B cell (primary cell): ENCODE measurements at regions not wholly inside any gene's neighbourhood (a gene's known extent, or its start where the extent isn't known, plus 50 kb on each side); places are given as distances from the start of the nearest gene placed in this dataset.

Experiments
- ATAC-seq: fragments of 200-7000 bp; cut with Tn5 transposase; one replicate; pipeline ENCODE4 v1.10.0; 2021; ENCODE audit warnings: low read depth, mild to moderate bottlenecking, moderate number of reproducible peaks, moderate library complexity
- CTCF ChIA-PET: fragments of 350-600 bp; sonication (Branson Sonifier 250); formaldehyde crosslinking; loops from one replicate; lab custom pipeline; 2021; ENCODE audit warnings: antibody characterized with exemption, inconsistent platforms; lab: Charles Lee
- POLR2A ChIA-PET: fragments of 350-600 bp; sonication (Branson Sonifier 250); formaldehyde crosslinking; loops from one replicate; lab custom pipeline; 2021; ENCODE audit warnings: antibody characterized with exemption; lab: Charles Lee
- DNase-seq: peaks from one replicate; pipeline ENCODE4 v3.0.0; 2013
- H2AFZ ChIP-seq: 2 replicates; pipeline ENCODE4 v1.6.1; 2012; ENCODE audit warnings: mild to moderate bottlenecking, low read depth, low read length; ENCODE audit not compliant: insufficient read depth, poor library complexity, severe bottlenecking
- H3K27ac ChIP-seq, 2 donors: 1 replicate in 1 of 2; 2 replicates in 1 of 2; pipeline ENCODE4 v1.5.1; 2012 to 2013; ENCODE audit warnings: low read length in 2 of 2, mild to moderate bottlenecking in 2 of 2, moderate library complexity in 1 of 2
- H3K27me3 ChIP-seq, 4 experiments: fragments of 200-600 bp in 1 of 4; sonication (generic) in 1 of 4; replicated peaks in 1 of 4; 1 replicate in 2 of 4; 2 replicates in 2 of 4; pipeline versions ENCODE4 v1.6.1 to v1.7.0; 2013 to 2016; ENCODE audit warnings: low read length in 3 of 4, mild to moderate bottlenecking in 2 of 4, mixed read lengths in 1 of 4, moderate library complexity in 1 of 4; ENCODE audit not compliant: insufficient read depth in 4 of 4, control insufficient read depth in 3 of 4; ENCODE audit errors: control extremely low read depth in 1 of 4
- H3K36me3 ChIP-seq, 2 experiments: replicated peaks in 1 of 2; 1 replicate in 1 of 2; 2 replicates in 1 of 2; pipeline versions ENCODE4 v1.6.1 to v1.7.1; 2013; ENCODE audit warnings: low read length in 1 of 2; ENCODE audit not compliant: insufficient read depth in 2 of 2, control insufficient read depth in 1 of 2; ENCODE audit errors: control extremely low read depth in 1 of 2, extremely low read depth in 1 of 2
- H3K4me1 ChIP-seq, 2 donors: fragments of 200-600 bp in 1 of 2; sonication (generic) in 1 of 2; 1 replicate in 1 of 2; 2 replicates in 1 of 2; pipeline versions ENCODE4 v1.5.1 to v1.6.1; 2013 to 2017; ENCODE audit warnings: low read length in 2 of 2; ENCODE audit not compliant: control insufficient read depth in 2 of 2, insufficient read depth in 2 of 2
- H3K4me2 ChIP-seq: replicated peaks from 2 replicates; pipeline ENCODE3; 2012; ENCODE audit warnings: mild to moderate bottlenecking, low read depth, low read length; ENCODE audit not compliant: poor library complexity, severe bottlenecking
- H3K4me3 ChIP-seq, 5 experiments: fragments of 200-600 bp in 1 of 5; sonication (generic) in 1 of 5; 1 replicate in 3 of 5; 2 replicates in 2 of 5; pipeline versions ENCODE4 v1.5.1 to v1.7.0; 2011 to 2016; ENCODE audit warnings: low read length in 4 of 5, mild to moderate bottlenecking in 4 of 5, low read depth in 2 of 5, control low read depth in 1 of 5, moderate library complexity in 1 of 5; ENCODE audit not compliant: insufficient read depth in 1 of 5; ENCODE audit errors: control extremely low read depth in 1 of 5, extremely low read depth in 1 of 5
- H3K79me2 ChIP-seq: fragments of 200-600 bp; sonication (generic); one replicate; pipeline ENCODE4 v1.6.0; 2016; ENCODE audit warnings: low read length; ENCODE audit not compliant: control insufficient read depth, insufficient read depth
- H3K9ac ChIP-seq: fragments of 200-600 bp; sonication (generic); 2 replicates; pipeline ENCODE4 v1.6.1; 2017; ENCODE audit warnings: mild to moderate bottlenecking, low read length, moderate library complexity
- H3K9me3 ChIP-seq, 3 donors: one replicate each; pipeline versions ENCODE4 v1.6.1 to v1.7.1; 2013; ENCODE audit warnings: low read length in 2 of 3; ENCODE audit not compliant: control insufficient read depth in 2 of 3, insufficient read depth in 1 of 3; ENCODE audit errors: control extremely low read depth in 1 of 3
- H4K20me1 ChIP-seq: 2 replicates; pipeline ENCODE4 v1.6.0; 2012; ENCODE audit warnings: mild to moderate bottlenecking, low read length; ENCODE audit not compliant: insufficient read depth, control insufficient read depth, poor library complexity, severe bottlenecking
- H3K27ac Mint-ChIP-seq: one replicate; pipeline ENCODE4 v1.8.0; 2021; ENCODE audit warnings: mixed read lengths
- H3K27me3 Mint-ChIP-seq: one replicate; pipeline ENCODE4 v1.8.0; 2021; ENCODE audit warnings: mixed read lengths
- H3K4me1 Mint-ChIP-seq: one replicate; pipeline ENCODE4 v1.8.0; 2021; ENCODE audit warnings: mixed read lengths
- H3K4me3 Mint-ChIP-seq: one replicate; pipeline ENCODE4 v1.8.0; 2021; ENCODE audit warnings: mixed read lengths
- H3K9me3 Mint-ChIP-seq: one replicate; pipeline ENCODE4 v1.8.0; 2022; ENCODE audit warnings: mixed read lengths; ENCODE audit not compliant: insufficient read depth
- CTCF ChIP-seq: fragments of 200-600 bp; IDR thresholded peaks from one replicate; pipeline ENCODE4 v1.8.0; 2022; ENCODE audit warnings: antibody characterized with exemption, mild to moderate bottlenecking
- EZH2 ChIP-seq: IDR thresholded peaks from 2 replicates; pipeline ENCODE4 v1.6.1; 2012; ENCODE audit warnings: borderline replicate concordance, low read depth, mild to moderate bottlenecking, moderate library complexity, low read length; ENCODE audit not compliant: insufficient read depth, poor library complexity, severe bottlenecking
- WGBS: methylation state at CpG from one replicate; pipeline ENCODE4 v1.1.5; 2013; ENCODE audit warnings: missing lambda C conversion rate; ENCODE audit not compliant: insufficient coverage; 5-methylcytosine and 5-hydroxymethylcytosine counted together
- intact Hi-C: fragments of 100-400 bp; cut with micrococcal nuclease; formaldehyde crosslinking; loops from one replicate; pipeline ENCODE4 v1.10.0; 2022

GRCh38 chr5:56319526-56320181 is 86.5 kb upstream of the ANKRD55 start:
- Mint-ChIP-seq H3K27me3 (no peaks in the 10 kb centered on the region), H3K9me3 (no peaks in the 10 kb centered on the region), H3K27ac (no peak overlapping the region), H3K4me1 (peaks cover 35% of the 10 kb centered on the region), H3K4me3 (no peak overlapping the region)
- CTCF ChIA-PET, result no interaction called here
- Histone ChIP-seq H2AFZ (no peak overlapping the region), H3K27ac (no peak overlapping the region), H3K9ac (no peak overlapping the region), H3K4me1 (peaks cover 31 to 40% of the 10 kb centered on the region in 2 donors), H3K4me2 (no peak overlapping the region), H3K27me3 (no peaks in the 10 kb centered on the region), H3K9me3 (peaks cover 0 to 3% (median 0%) of the 10 kb centered on the region in 3 donors), H4K20me1 (no peaks in the 10 kb centered on the region), H3K36me3 (no peaks in the 10 kb centered on the region), H3K79me2 (no peaks in the 10 kb centered on the region), H3K4me3 (no peak overlapping the region)
- ATAC-seq (no peak), DNase-seq (no peak)
- WGBS, result 92% methylated on average over 19 of the region's 19 CpGs
- TF ChIP-seq CTCF (no peak), EZH2 (no peak)
- POLR2A ChIA-PET, result no interaction called here
- intact Hi-C loops, result loop anchor here (10.0 kb wide), 1 partner anchor 155 kb away; no protein-coding TSS in a partner anchor

GRCh38 chr5:56317923-56318561 is 84.9 kb upstream of the ANKRD55 start:
- peak overlapping the region; percentile 39 for H3K4me3 Mint-ChIP-seq

More at GRCh38 chr5:56317923-56318561, 84.9 kb upstream of the ANKRD55 start:
- H3K36me3 ChIP-seq, result no peaks in the 10 kb centered on the region
- no peaks in the 10 kb centered on the region for H3K79me2 ChIP-seq
- no peak for TF ChIP-seq EZH2
- no peak for TF ChIP-seq CTCF
- H3K4me2 ChIP-seq, result peak overlapping the region; percentile 59
- H3K9ac ChIP-seq, result no peak overlapping the region
- peak; percentile 71 for DNase-seq
- peaks cover 45% of the 10 kb centered on the region for H3K4me1 Mint-ChIP-seq
- no peaks in the 10 kb centered on the region for H3K27me3 Mint-ChIP-seq
- ATAC-seq, result peak; percentile 79
- H3K4me3 ChIP-seq, result peak overlapping the region in 1 of 5 experiments; percentile 16
- 47% methylated on average over 2 of the region's 7 CpGs for WGBS
- no peaks in the 10 kb centered on the region for H4K20me1 ChIP-seq
- no peaks in the 10 kb centered on the region for H3K27me3 ChIP-seq
- peak overlapping the region; percentile 50 to 51 for H3K27ac ChIP-seq
- H3K27ac Mint-ChIP-seq, result peak overlapping the region; percentile 50
- H3K4me1 ChIP-seq, result peaks cover 31 to 44% of the 10 kb centered on the region in 2 donors
- ChIA-PET CTCF (interaction anchor here (0.6 to 1.4 kb wide), 3 partner anchors 12 to 601 kb away, joined by 3 to 5 read pairs (median 3); no protein-coding TSS in a partner anchor), POLR2A (interaction anchor here (0.7 kb wide), 2 partner anchors 19 to 76 kb away, joined by 3 to 6 read pairs; no protein-coding TSS in a partner anchor)
- peaks cover 0 to 3% (median 0%) of the 10 kb centered on the region in 3 donors for H3K9me3 ChIP-seq
- intact Hi-C loops, result loop anchor here (10.0 kb wide), 1 partner anchor 157 kb away; no protein-coding TSS in a partner anchor
- no peak overlapping the region for H2AFZ ChIP-seq
- H3K9me3 Mint-ChIP-seq, result no peaks in the 10 kb centered on the region
